Activated T-helper 1 cell treated with Interleukin-2 at 50 U/mL for 16 hours (primary cell): ENCODE measurements at regions not wholly inside any gene's neighbourhood (a gene's known extent, or its start where the extent isn't known, plus 50 kb on each side); places are given as distances from the start of the nearest gene placed in this dataset.

ENCODE experiments used
- DNase-seq: peaks from one replicate; pipeline ENCODE4 v3.0.0-alpha.2; 2020; ENCODE audit warnings: low read depth

GRCh38 chr5:117302949-117303348 lies 728.3 kb upstream of the SEMA6A start:
- no peak for DNase-seq

- DNase-seq: no peak
These were observed 727.9 kb upstream of the SEMA6A start for GRCh38 chr5:117302473-117302872.

- DNase-seq: no peak
These were observed 725.3 kb upstream of the SEMA6A start for GRCh38 chr5:117299936-117300328.

- no peak for DNase-seq
These were observed 724.8 kb upstream of the SEMA6A start for GRCh38 chr5:117299224-117299935.

GRCh38 chr5:117296872-117297271 lies 722.2 kb upstream of the SEMA6A start:
- no peak for DNase-seq

- DNase-seq: no peak
These were observed 721.3 kb upstream of the SEMA6A start for GRCh38 chr5:117295941-117296340.

GRCh38 chr5:117286813-117287212 lies 712.2 kb upstream of the SEMA6A start:
- DNase-seq: no peak

- no peak for DNase-seq
These were observed 697.0 kb upstream of the SEMA6A start for GRCh38 chr5:117271656-117272055.

GRCh38 chr5:117266280-117266679 lies 691.7 kb upstream of the SEMA6A start:
- no peak for DNase-seq

- no peak for DNase-seq
These were observed 688.6 kb upstream of the SEMA6A start for GRCh38 chr5:117263231-117263630.

GRCh38 chr5:117262572-117263131 lies 688.0 kb upstream of the SEMA6A start:
- no peak for DNase-seq

- DNase-seq: no peak
These were observed 687.4 kb upstream of the SEMA6A start for GRCh38 chr5:117261948-117262571.

GRCh38 chr5:117255211-117256027 lies 680.8 kb upstream of the SEMA6A start:
- no peak for DNase-seq

- DNase-seq: no peak
These were observed 677.9 kb upstream of the SEMA6A start for GRCh38 chr5:117252566-117252965.

- no peak for DNase-seq
These were observed 674.6 kb upstream of the SEMA6A start for GRCh38 chr5:117249086-117249815.

- no peak for DNase-seq
These were observed 671.8 kb upstream of the SEMA6A start for GRCh38 chr5:117246424-117246823.

GRCh38 chr5:117245130-117245529 lies 670.5 kb upstream of the SEMA6A start:
- DNase-seq: no peak

GRCh38 chr5:117242028-117242427 lies 667.4 kb upstream of the SEMA6A start:
- DNase-seq: no peak

- no peak for DNase-seq
These were observed 662.3 kb upstream of the SEMA6A start for GRCh38 chr5:117236941-117237340.

GRCh38 chr5:117235786-117236185 lies 661.2 kb upstream of the SEMA6A start:
- no peak for DNase-seq

- DNase-seq: no peak
These were observed 655.8 kb upstream of the SEMA6A start for GRCh38 chr5:117230375-117230774.

GRCh38 chr5:117220730-117221129 lies 646.1 kb upstream of the SEMA6A start:
- DNase-seq: no peak
